ENCODE measurements at regions not wholly inside any gene's neighbourhood (a gene's known extent, or its start where the extent isn't known, plus 50 kb on each side); places are given as distances from the start of the nearest gene placed in this dataset.

DNA sequence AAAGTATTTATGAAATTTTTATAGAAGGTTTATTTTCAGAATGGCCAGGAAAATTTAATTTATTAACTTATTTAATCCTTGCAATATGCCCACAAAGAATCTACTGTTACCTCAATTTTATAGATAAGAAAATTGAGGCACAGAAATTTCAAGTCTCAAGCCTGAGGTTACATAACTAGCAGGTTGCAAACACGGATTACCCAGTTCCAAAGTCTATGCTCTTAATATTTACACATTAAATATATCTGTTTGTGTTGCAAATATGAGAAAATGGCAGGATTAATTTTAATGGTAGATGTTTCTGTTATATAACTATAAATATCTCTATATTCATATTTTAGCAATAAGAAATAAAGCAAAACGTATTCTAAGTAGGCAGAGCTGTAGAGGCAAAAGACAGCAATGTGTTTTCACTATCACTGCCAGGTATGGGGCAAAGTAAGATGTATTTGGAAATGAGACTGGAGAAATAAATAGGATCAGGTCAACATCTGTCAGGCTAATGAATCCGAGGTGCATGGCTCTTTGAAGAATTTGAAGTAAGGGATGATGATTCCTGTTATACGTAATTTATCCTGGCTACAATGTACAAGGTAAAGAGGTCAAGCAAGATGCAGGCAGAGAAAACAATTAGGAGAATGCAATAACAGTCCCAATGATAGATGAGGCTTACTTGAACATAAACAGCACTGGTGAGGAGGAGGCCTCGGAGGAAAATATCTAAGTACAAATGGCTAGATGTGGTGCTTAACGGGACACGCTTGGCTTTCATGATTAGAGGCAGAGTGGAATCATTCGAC, 354.1 kb upstream of the VSTM2A start:
- no peak for TF ChIP-seq CTCF (IDR thresholded peaks at IDR 0.05)
- TF ChIP-seq POLR2AphosphoS5 (IDR thresholded peaks at IDR 0.05; ENCODE audit: low read depth, low read length): no peak
- TF ChIP-seq REST (IDR thresholded peaks at IDR 0.05; ENCODE audit: insufficient read depth in 1 of 2, low read depth in 2 of 2, low read length in 1 of 2): no peak
- no peak for TF ChIP-seq TCF7L2 (IDR thresholded peaks at IDR 0.05; ENCODE audit: low read depth, low read length)
